IMR-90 (cell line): ENCODE measurements at regions not wholly inside any gene's neighbourhood (a gene's known extent, or its start where the extent isn't known, plus 50 kb on each side); places are given as distances from the start of the nearest gene placed in this dataset.

ENCODE experiments used
- CHD1 ChIP-seq: IDR thresholded peaks from 2 replicates; pipeline ENCODE4 v1.6.1; 2012; ENCODE audit warnings: low read depth, low read length, improper control_type of control experiment
- CTCF ChIP-seq: conservative IDR thresholded peaks from 2 replicates; pipeline ENCODE4 v1.5.1; 2012; ENCODE audit warnings: mild to moderate bottlenecking, low read depth, low read length, improper control_type of control experiment
- NFE2L2 ChIP-seq: fragments of 150-350 bp; IDR thresholded peaks from 2 replicates; pipeline ENCODE4 v1.6.1; 2016; ENCODE audit warnings: low read depth, mild to moderate bottlenecking, low read length
- POLR2A ChIP-seq: IDR thresholded peaks from 2 replicates; pipeline ENCODE4 v1.6.1; 2012; ENCODE audit warnings: mild to moderate bottlenecking, low read depth, low read length
- RCOR1 ChIP-seq: IDR thresholded peaks from 2 replicates; pipeline ENCODE4 v1.6.1; 2012; ENCODE audit warnings: mild to moderate bottlenecking, low read length, improper control_type of control experiment; ENCODE audit not compliant: insufficient replicate concordance
- RFX5 ChIP-seq: IDR thresholded peaks from 2 replicates; pipeline ENCODE4 v1.8.0; 2012; ENCODE audit warnings: low read depth, mild to moderate bottlenecking, low read length, moderate library complexity
- SMC3 ChIP-seq: fragments of 150-350 bp; IDR thresholded peaks from 2 replicates; pipeline ENCODE4 v1.6.1; 2016; ENCODE audit warnings: low read depth, mild to moderate bottlenecking, antibody characterized with exemption, low read length, moderate library complexity
- USF2 ChIP-seq: fragments of 150-350 bp; IDR thresholded peaks from 2 replicates; pipeline ENCODE4 v1.6.1; 2017; ENCODE audit warnings: mild to moderate bottlenecking, antibody characterized with exemption, low read length, low read depth

DNA sequence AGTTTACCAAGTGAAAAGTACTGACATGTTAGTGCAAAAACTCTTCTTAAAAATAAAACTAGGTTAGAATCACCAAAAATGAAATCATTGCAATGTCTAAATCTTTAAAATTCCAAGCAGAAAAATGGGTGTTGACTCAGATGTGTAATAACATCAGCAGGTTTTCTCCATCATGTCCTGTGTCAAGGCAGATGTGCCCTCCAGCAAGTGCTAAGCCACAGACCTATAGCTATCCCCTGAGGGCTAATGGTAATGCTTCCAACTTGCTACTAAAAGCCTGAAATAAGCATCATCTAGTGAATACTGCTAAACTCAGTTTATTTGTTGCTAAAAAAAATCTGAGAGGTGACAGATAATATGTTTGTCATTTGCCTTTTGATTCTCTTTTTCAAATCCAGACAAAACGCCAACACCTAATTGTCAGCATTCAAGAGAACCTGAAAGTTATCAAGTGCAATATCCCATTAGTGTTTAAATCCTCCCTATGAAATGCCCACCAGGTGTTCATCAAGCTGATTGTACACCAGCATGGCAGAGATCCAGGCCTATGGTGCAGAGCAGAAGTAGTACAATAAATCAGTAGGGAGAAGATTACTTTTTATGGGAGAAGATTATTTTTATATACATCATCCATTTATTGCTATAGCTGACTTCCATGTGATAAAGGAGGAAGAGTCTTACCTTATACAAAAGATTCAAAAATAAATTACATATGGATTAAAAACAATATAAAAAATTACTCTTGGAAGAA, 55.1 kb upstream of the SYT9 start:
- TF ChIP-seq RCOR1 (no peak), NFE2L2 (no peak), CTCF (no peak), CHD1 (no peak), SMC3 (no peak), POLR2A (no peak), RFX5 (no peak), USF2 (no peak)
